ENCODE measurements at regions not wholly inside any gene's neighbourhood (a gene's known extent, or its start where the extent isn't known, plus 50 kb on each side); places are given as distances from the start of the nearest gene placed in this dataset.
"Not testable (repeated sequence)": the region's sequence is repeated elsewhere in the genome, so short reads cannot be mapped to it uniquely, and the experiment has no call there.

GRCh38 chr15:84400820-84401219 lies 165.2 kb downstream of the GOLGA6L4 start:
- no peaks in the 10 kb centered on the region for H3K36me3 ChIP-seq
- in situ Hi-C loops (cut with MboI; ENCODE audit: low sequenced_read_pairs in 4 of 4) (no loop called here), intact Hi-C loops (cut with DNase I; ENCODE audit: low total_unique reads) (no loop called here)
- H3K27ac ChIP-seq: no peak overlapping the region
- no peaks in the 10 kb centered on the region for H3K9me3 ChIP-seq
- no peak overlapping the region for H3K4me3 ChIP-seq
- ATAC-seq: no peak
- TF ChIP-seq CTCF (IDR thresholded peaks at IDR 0.05 in 4 of 5, conservative IDR thresholded peaks at IDR 0.05 in 1 of 5): no peak
- TF ChIP-seq POLR2A (IDR thresholded peaks at IDR 0.05): no peak
- no peaks in the 10 kb centered on the region for H3K4me1 ChIP-seq
- H3K27me3 ChIP-seq: no peaks in the 10 kb centered on the region
- DNase-seq: no peak

- in situ Hi-C loops (cut with MboI; ENCODE audit: low sequenced_read_pairs in 4 of 4); ATAC-seq; DNase-seq; H3K36me3 ChIP-seq; intact Hi-C loops (cut with DNase I; ENCODE audit: low total_unique reads); H3K9me3 ChIP-seq; H3K4me1 ChIP-seq; H3K4me3 ChIP-seq; H3K27me3 ChIP-seq; H3K27ac ChIP-seq: not testable (repeated sequence)
Observed at GRCh38 chr15:84401461-84401860, 165.9 kb downstream of the GOLGA6L4 start.

- H3K4me3 ChIP-seq; H3K36me3 ChIP-seq; H3K4me1 ChIP-seq; H3K9me3 ChIP-seq; DNase-seq; H3K27me3 ChIP-seq; H3K27ac ChIP-seq; intact Hi-C loops (cut with DNase I; ENCODE audit: low total_unique reads); ATAC-seq; in situ Hi-C loops (cut with MboI; ENCODE audit: low sequenced_read_pairs in 4 of 4): not testable (repeated sequence)
Observed at GRCh38 chr15:84401891-84402840, 166.6 kb downstream of the GOLGA6L4 start.

GRCh38 chr15:84402856-84403608 lies 167.5 kb downstream of the GOLGA6L4 start:
- H3K27me3 ChIP-seq: no peaks in the 10 kb centered on the region
- H3K4me3 ChIP-seq: no peak overlapping the region
- TF ChIP-seq CTCF (IDR thresholded peaks at IDR 0.05 in 4 of 5, conservative IDR thresholded peaks at IDR 0.05 in 1 of 5): no peak
- H3K36me3 ChIP-seq: no peaks in the 10 kb centered on the region
- H3K4me1 ChIP-seq: no peaks in the 10 kb centered on the region
- DNase-seq (no peak), ATAC-seq (no peak)
- intact Hi-C loops (cut with DNase I; ENCODE audit: low total_unique reads) (no loop called here), in situ Hi-C loops (cut with MboI; ENCODE audit: low sequenced_read_pairs in 4 of 4) (no loop called here)
- no peak overlapping the region for H3K27ac ChIP-seq
- H3K9me3 ChIP-seq: no peaks in the 10 kb centered on the region

- in situ Hi-C loops (cut with MboI; ENCODE audit: low sequenced_read_pairs in 4 of 4); H3K27me3 ChIP-seq; H3K27ac ChIP-seq; H3K9me3 ChIP-seq; H3K4me3 ChIP-seq; H3K4me1 ChIP-seq; intact Hi-C loops (cut with DNase I; ENCODE audit: low total_unique reads); DNase-seq; H3K36me3 ChIP-seq; ATAC-seq: not testable (repeated sequence)
Observed at GRCh38 chr15:84409357-84409756, 173.8 kb downstream of the GOLGA6L4 start.

- H3K27me3 ChIP-seq; intact Hi-C loops (cut with DNase I; ENCODE audit: low total_unique reads); DNase-seq; H3K9me3 ChIP-seq; ATAC-seq; H3K36me3 ChIP-seq; H3K4me1 ChIP-seq; in situ Hi-C loops (cut with MboI; ENCODE audit: low sequenced_read_pairs in 4 of 4): not testable (repeated sequence)
- peak overlapping the region in 2 of 4 donors; percentile 54 to 71 for H3K27ac ChIP-seq
- H3K4me3 ChIP-seq: peak overlapping the region in 2 of 4 donors; percentile 51 to 56
Observed at GRCh38 chr15:84421513-84422181, 179.2 kb upstream of the ZSCAN2 start.

- in situ Hi-C loops (cut with MboI; ENCODE audit: low sequenced_read_pairs in 4 of 4); H3K36me3 ChIP-seq; H3K4me1 ChIP-seq; H3K27ac ChIP-seq; intact Hi-C loops (cut with DNase I; ENCODE audit: low total_unique reads); H3K9me3 ChIP-seq; ATAC-seq; H3K4me3 ChIP-seq; H3K27me3 ChIP-seq: not testable (repeated sequence)
- peak in 1 of 2 donors; percentile 3 for DNase-seq
Observed at GRCh38 chr15:84425327-84425726, 175.5 kb upstream of the ZSCAN2 start.

GRCh38 chr15:84473305-84473877 lies 127.4 kb upstream of the ZSCAN2 start:
- H3K4me3 ChIP-seq; H3K27ac ChIP-seq; in situ Hi-C loops (cut with MboI; ENCODE audit: low sequenced_read_pairs in 4 of 4); H3K9me3 ChIP-seq; H3K27me3 ChIP-seq; H3K36me3 ChIP-seq; H3K4me1 ChIP-seq; intact Hi-C loops (cut with DNase I; ENCODE audit: low total_unique reads); DNase-seq; ATAC-seq: not testable (repeated sequence)
